SU-DHL-6 (cell line): ENCODE measurements at regions not wholly inside any gene's neighbourhood (a gene's known extent, or its start where the extent isn't known, plus 50 kb on each side); places are given as distances from the start of the nearest gene placed in this dataset.

Experiments
- H2AFZ ChIP-seq: fragments of 200-600 bp; sonication (generic); 2 replicates; pipeline ENCODE4 v1.6.1; 2014; ENCODE audit warnings: low read depth, mild to moderate bottlenecking, moderate library complexity, mixed read lengths, antibody characterized with exemption, low read length; ENCODE audit not compliant: severe bottlenecking
- H3F3A ChIP-seq: fragments of 200-600 bp; shearing (Covaris generic); 2 replicates; pipeline ENCODE4 v1.6.0; 2016; ENCODE audit warnings: antibody characterized with exemption, mild to moderate bottlenecking; ENCODE audit not compliant: insufficient read depth
- H3K27ac ChIP-seq: fragments of 200-600 bp; sonication (generic); 2 replicates; pipeline ENCODE4 v1.5.1; 2016; ENCODE audit warnings: low read depth, mild to moderate bottlenecking, low read length, moderate library complexity, mixed read lengths
- H3K27me3 ChIP-seq: fragments of 200-600 bp; sonication (generic), shearing (Covaris generic); 2 replicates; pipeline ENCODE4 v1.6.0; 2014; ENCODE audit warnings: mild to moderate bottlenecking, low read length
- H3K36me3 ChIP-seq: fragments of 200-600 bp; sonication (generic); 2 replicates; pipeline ENCODE4 v1.6.1; 2014; ENCODE audit warnings: mild to moderate bottlenecking, low read length, mixed read lengths
- H3K4me2 ChIP-seq: fragments of 300-600, 200-600 bp; shearing (Covaris generic), sonication (generic); 2 replicates; pipeline ENCODE4 v1.6.0; 2014; ENCODE audit warnings: low read length, low read depth, mild to moderate bottlenecking; ENCODE audit not compliant: poor library complexity, severe bottlenecking
- H3K4me3 ChIP-seq: fragments of 200-600 bp; sonication (generic); 2 replicates; pipeline ENCODE4 v1.5.1; 2014; ENCODE audit warnings: antibody characterized with exemption, low read length, mild to moderate bottlenecking, mixed read lengths; ENCODE audit not compliant: insufficient read depth, poor library complexity, severe bottlenecking
- H3K79me2 ChIP-seq: fragments of 200-600 bp; sonication (generic); 2 replicates; pipeline ENCODE4 v1.6.1; 2014; ENCODE audit warnings: mild to moderate bottlenecking, low read length, moderate library complexity; ENCODE audit not compliant: insufficient read depth
- H3K9ac ChIP-seq: fragments of 200-600 bp; sonication (generic); 2 replicates; pipeline ENCODE4 v1.7.0; 2014; ENCODE audit warnings: mild to moderate bottlenecking, low read length
- H3K9me2 ChIP-seq: fragments of 200-600 bp; sonication (generic); replicated peaks from 2 replicates; pipeline ENCODE4 v1.6.1; 2014; ENCODE audit warnings: low read length; ENCODE audit not compliant: insufficient read depth
- H3K9me3 ChIP-seq: fragments of 200-600 bp; sonication (generic); 2 replicates; pipeline ENCODE4 v1.6.1; 2014; ENCODE audit warnings: low read length, mixed read lengths; ENCODE audit not compliant: insufficient read depth
- H4K20me1 ChIP-seq: fragments of 200-600 bp; sonication (generic); 2 replicates; pipeline ENCODE4 v1.6.1; 2014; ENCODE audit warnings: low read depth, mild to moderate bottlenecking, antibody characterized with exemption, low read length, moderate library complexity, mixed read lengths
- CTCF ChIP-seq: fragments of 200-600 bp; sonication (generic); IDR thresholded peaks from one replicate; pipeline ENCODE4 v1.5.1; 2017; ENCODE audit warnings: antibody characterized with exemption, mild to moderate bottlenecking, low read length, moderate library complexity; ENCODE audit not compliant: insufficient read depth, poor library complexity, severe bottlenecking
- EZH2phosphoT487 ChIP-seq: fragments of 200-600 bp; sonication (generic), shearing (Covaris generic); conservative IDR thresholded peaks from 2 replicates; pipeline ENCODE4 v1.6.1; 2018; ENCODE audit warnings: mild to moderate bottlenecking, antibody characterized with exemption, low read length, moderate library complexity, mixed read lengths

- Histone ChIP-seq H2AFZ (no peak overlapping the region), H3K79me2 (no peaks in the 10 kb centered on the region), H3K36me3 (no peaks in the 10 kb centered on the region), H3K27me3 (no peaks in the 10 kb centered on the region), H3K4me2 (no peak overlapping the region), H3K4me3 (no peak overlapping the region), H3K9me3 (no peaks in the 10 kb centered on the region), H3K9ac (no peak overlapping the region), H3K9me2 (no peaks in the 10 kb centered on the region), H3F3A (no peaks in the 10 kb centered on the region), H4K20me1 (no peaks in the 10 kb centered on the region), H3K27ac (no peak overlapping the region)
- no peak for TF ChIP-seq EZH2phosphoT487
- TF ChIP-seq CTCF = no peak
Measured at GRCh38 chr18:10279471-10279870, 175.0 kb upstream of the APCDD1 start.

DNA sequence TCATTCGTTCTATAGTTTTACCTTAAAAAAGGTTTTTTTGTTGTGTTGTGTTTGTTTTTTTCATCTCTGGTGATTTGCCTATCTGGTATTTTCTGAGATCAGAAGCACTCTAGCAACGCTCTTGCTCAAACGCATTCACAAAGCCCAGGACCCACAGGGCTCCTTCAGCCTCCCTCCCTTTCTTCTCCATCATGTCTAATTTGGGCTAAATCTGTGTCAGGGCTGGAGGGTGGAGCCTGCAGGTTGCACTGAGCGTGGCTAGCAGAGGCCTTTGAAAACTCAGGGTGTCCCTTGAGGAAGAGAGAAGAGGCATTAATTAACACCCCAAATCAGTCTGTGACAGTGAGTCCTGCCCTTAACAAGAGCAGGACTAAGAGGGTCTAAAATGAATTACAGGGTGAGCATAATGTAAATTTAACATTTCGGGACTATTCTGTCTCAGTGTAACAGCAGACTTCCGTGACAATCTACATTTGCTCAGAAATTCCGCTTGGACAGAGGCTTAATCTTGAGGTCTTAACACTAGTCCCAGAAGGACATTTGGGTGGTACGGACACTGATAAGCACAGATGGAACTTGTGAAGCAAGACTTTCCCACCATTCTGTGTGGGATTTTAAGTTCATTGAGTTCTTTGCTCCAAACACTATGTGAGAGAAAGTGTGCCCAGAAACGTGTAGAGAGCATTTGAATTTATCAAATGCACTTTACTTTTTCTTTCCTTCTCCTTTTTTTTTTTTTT lies 174.4 kb upstream of the APCDD1 start:
- H3K27ac ChIP-seq = no peak overlapping the region
- H3K4me2 ChIP-seq = no peak overlapping the region
- H3K9me2 ChIP-seq = no peaks in the 10 kb centered on the region
- no peaks in the 10 kb centered on the region for H4K20me1 ChIP-seq
- H3K36me3 ChIP-seq = no peaks in the 10 kb centered on the region
- H3K9me3 ChIP-seq = no peaks in the 10 kb centered on the region
- no peak overlapping the region for H2AFZ ChIP-seq
- TF ChIP-seq CTCF = no peak
- H3K27me3 ChIP-seq = no peaks in the 10 kb centered on the region
- no peaks in the 10 kb centered on the region for H3F3A ChIP-seq
- H3K79me2 ChIP-seq = no peaks in the 10 kb centered on the region
- H3K4me3 ChIP-seq = no peak overlapping the region
- no peak overlapping the region for H3K9ac ChIP-seq

- Histone ChIP-seq H3K79me2 (no peaks in the 10 kb centered on the region), H3F3A (no peaks in the 10 kb centered on the region), H3K36me3 (no peaks in the 10 kb centered on the region), H2AFZ (no peak overlapping the region), H3K9me2 (no peaks in the 10 kb centered on the region), H3K9me3 (peaks cover 9% of the 10 kb centered on the region; the same call in 1 of the 2 replicates), H3K4me2 (no peak overlapping the region), H3K9ac (no peak overlapping the region), H4K20me1 (no peaks in the 10 kb centered on the region), H3K27me3 (no peaks in the 10 kb centered on the region), H3K27ac (no peak overlapping the region), H3K4me3 (no peak overlapping the region)
- TF ChIP-seq CTCF (no peak), EZH2phosphoT487 (no peak)
Measured at GRCh38 chr18:10284540-10285282, 169.7 kb upstream of the APCDD1 start.
